Sciatic nerve (tissue), 2 donors: ENCODE measurements at regions not wholly inside any gene's neighbourhood (a gene's known extent, or its start where the extent isn't known, plus 50 kb on each side); places are given as distances from the start of the nearest gene placed in this dataset.

ENCODE experiments used
- ATAC-seq: fragments of 200-7000 bp; cut with Tn5 transposase; one replicate; pipeline ENCODE4 v1.9.1; 2020; ENCODE audit warnings: mild to moderate bottlenecking, moderate library complexity
- DNase-seq: peaks from one replicate; pipeline ENCODE4 v3.0.0-alpha.2; 2020; ENCODE audit warnings: low spot score
- intact Hi-C: fragments of 100-400 bp; cut with DNase I; formaldehyde crosslinking; loops from one replicate; pipeline ENCODE4 v1.14.2; 2022
- donor health status: DM: no; HTN: no; CAD: no.
- donor health status: DM: no; HTN: no; CAD: no.

DNA sequence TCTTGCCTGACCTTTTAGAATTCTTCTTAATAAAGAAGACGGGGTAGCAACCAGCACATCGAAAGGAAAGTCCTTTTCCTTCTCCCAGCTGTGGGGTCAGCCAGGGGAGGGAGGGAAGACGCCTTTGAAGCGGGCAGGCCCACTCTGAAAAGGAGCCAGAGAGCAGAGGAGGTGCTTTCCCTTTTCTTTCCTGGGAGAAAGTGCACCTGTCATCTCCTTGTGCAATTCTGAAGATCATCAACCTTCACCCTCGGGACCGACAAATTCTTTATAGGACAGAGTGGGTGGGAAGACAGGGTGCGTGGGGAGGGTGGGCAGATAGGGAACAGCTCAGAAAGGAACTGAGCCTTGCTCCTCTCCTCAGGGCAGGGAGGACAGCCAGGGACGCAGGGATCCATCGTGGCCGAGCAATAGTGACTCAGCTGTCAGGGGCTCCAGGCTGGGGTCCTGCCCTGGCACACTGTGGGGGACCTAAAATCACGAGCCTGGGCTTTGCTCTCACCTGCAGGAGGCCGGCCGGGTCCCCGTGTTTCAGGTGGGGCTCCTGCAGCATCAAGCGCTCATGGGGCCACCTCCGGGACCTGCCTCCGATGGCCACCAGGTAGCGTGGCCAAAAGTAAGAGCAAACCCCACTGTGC, 141.0 kb downstream of the OLFM1 start:
- DNase-seq (no peak), ATAC-seq (no peak)
- intact Hi-C loops, result no loop called here

- intact Hi-C loops, result no loop called here
- ATAC-seq (no peak), DNase-seq (no peak)
These were observed 141.6 kb downstream of the OLFM1 start for GRCh38 chr9:135228983-135229625.

DNA sequence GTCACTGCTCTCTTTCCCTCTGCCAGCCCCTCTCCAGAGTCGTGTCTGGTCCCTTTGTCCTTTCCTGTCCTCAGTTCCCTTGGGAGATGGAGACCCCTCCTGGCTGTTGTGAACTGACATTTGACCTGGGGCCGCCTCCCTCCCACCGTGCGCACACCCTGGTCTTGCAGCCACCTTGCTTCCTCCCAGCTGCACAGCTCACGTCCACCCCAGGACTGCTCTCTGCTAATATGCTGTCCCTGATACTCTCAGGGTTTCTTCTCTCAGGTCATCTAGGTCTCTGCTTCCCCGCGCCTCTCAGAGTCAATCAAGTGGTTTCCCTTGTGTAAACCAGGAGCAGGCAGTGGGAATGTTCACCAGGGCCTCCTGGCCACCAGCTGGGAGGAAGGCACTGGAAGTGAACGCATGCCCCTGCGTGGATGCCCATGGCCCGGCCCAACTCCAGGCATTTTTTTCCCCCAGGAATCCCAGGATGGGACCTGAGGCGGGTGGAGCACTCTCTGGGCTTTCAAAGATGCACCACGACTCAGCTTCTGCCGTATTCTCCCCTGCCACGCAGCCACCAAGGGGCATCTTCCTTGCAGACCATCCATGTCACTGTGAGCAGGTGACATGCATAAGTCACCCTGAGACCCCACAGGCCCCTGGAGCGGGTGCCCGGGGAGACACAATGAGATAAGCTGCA, 142.4 kb downstream of the OLFM1 start:
- ATAC-seq, result no peak
- intact Hi-C loops, result no loop called here
- no peak for DNase-seq

DNA sequence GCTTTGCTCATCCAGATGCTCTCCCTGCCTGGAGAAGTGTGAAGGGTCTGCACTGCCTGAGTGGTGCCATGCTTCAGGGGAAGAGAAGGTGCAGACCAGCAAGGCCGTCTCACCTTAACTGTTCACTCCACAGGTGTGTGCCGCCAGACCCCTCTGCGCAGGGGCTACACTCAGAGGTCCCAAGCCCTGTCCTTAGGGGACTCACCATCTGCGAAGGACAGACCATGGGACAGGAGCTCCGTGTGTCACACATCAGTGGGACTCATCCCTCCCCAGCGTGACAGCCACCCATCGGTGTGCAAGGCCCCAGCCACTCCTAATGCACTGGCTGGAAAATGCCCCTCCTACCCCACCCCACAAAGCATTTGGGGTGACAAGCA, 142.9 kb downstream of the OLFM1 start:
- DNase-seq (no peak), ATAC-seq (no peak)
- intact Hi-C loops, result no loop called here

GRCh38 chr9:135230817-135231520, 143.5 kb downstream of the OLFM1 start:
- ATAC-seq, result no peak
- DNase-seq, result no peak
- intact Hi-C loops, result no loop called here

DNA sequence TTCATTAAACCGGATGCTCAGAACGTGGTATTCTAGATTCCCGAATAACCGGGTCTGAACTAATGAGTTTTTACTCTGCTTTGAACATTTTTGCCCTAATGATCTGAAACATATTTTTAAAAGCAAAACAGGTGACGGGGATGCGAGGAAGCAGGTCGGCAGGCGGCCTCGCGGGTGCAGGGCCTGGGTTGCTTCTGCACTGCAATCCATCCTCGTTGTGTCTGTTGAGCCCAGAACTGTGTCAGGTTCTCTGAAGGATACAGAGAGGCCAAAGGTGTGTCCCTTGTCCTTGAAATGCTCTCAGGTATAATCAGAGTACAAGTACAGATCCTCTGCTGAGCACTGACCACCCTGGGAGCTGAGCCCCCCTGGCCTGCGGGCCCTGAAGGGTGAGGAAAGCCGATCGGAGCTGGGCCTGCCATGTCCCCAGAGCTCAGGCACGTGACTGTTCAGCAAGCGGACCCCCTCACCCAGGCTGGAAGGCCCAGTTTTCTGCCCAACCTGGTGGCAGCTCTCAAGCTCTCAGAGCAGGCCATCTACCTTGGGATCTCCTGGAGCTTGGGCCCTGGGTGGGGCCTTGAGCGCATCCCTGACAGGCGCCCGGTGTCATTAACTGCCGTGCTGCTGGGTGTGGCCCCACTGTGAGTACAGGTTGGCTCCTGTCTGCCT, 151.8 kb downstream of the OLFM1 start:
- intact Hi-C loops, result no loop called here
- no peak for DNase-seq

GRCh38 chr9:135239769-135240141, 152.3 kb downstream of the OLFM1 start:
- DNase-seq (no peak), ATAC-seq (no peak)
- intact Hi-C loops, result loop anchor here (1.0 kb wide), 1 partner anchor 73 kb away; no protein-coding TSS in a partner anchor

More for the DNA sequence above, 151.8 kb downstream of the OLFM1 start:
- ATAC-seq, result no peak

DNA sequence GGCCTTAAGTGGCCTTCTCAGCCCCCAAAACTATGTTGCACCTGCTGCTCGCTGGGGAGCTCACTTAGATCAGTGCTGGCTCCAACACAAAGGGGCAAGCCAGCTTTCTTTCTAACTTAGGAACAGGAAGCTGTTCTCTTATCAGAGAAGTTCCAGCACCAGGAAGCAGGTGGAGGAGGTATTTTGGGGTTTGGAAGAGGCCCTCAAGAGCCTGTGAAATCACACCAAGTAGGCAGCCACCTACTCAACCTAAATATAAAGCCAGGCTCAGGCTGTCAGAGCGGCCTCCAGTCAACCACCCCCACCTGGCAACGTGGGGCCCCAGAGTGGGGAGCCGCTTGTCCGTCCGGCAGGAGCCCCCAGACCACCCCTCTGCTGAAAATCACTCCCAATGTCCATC, 152.8 kb downstream of the OLFM1 start:
- intact Hi-C loops, result loop anchor here (1.0 kb wide), 1 partner anchor 74 kb away; no protein-coding TSS in a partner anchor
- no peak for ATAC-seq

DNA sequence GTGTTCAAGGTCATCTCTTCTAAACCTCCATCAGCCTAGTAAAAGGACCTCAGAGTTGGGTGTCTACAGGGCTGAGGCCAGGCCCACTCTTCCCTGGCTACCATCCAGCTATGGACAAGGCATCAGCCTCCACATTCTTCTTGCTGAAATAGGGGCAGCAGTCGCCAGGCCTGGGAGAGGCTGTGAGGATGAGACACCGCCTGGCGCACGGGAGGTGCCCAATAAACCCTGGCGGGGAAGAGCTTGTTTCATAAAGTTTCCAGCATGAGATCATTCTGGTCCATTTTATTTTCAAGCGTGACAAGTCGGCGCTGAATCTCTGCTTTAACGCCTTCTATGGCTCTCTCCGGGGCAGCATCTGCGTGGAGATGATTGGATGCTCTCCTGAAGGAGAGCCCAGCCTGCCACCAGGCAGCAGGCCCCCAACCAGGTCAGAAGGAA, 153.4 kb downstream of the OLFM1 start:
- intact Hi-C loops, result loop anchor here (1.0 kb wide), 1 partner anchor 75 kb away; no protein-coding TSS in a partner anchor
- DNase-seq (no peak), ATAC-seq (no peak)

More for the DNA sequence above, 152.8 kb downstream of the OLFM1 start:
- DNase-seq, result no peak

DNA sequence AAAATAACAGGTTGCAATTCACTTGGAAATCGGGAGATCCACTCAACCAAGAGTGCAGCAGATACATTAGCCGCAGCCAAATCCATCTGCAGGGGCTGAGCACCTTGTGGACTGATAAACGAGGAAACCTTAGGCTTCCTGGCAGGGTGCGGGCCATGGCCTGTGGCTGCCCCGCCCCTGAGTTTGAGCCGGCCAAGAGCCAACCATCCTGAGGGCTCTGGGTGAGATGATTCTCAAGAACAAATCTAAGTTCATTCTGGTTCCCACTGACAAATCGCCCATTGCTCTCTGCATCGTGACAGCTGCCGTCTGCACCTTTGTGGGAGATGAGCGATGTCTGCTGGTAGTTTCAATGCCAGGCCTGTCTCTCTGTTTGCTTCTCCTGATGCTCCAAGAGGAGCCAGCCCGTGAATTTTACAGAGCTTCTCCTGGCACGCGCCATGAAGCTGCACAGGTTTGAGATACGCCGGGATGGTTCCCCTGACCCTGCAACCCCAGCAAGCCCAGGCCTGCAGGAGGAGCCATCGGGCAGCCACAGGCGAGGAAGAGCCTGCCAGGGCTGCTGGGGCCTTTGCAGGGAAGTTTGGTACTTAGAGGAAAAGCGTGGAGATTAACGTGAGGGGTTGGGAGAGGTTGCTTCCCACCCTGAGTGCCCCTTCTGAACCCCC, 154.0 kb downstream of the OLFM1 start:
- intact Hi-C loops, result no loop called here
- DNase-seq (no peak), ATAC-seq (no peak)

DNA sequence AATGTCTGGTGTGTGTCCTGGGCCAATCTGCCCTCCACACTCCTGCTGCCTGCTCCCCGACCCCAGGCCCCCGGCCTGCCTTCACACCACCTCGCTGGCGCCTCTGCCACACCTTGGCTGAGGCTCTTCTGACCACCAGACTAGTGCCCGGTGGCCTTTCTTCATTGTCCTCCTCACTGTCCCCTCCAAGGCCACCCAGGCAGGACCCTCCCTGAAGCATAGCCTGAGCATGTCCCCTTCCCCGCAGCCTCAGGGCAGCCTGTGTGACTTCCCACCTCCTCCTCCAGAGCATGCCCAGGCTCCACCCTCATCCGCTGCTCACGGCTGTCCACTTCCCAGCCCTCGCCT, 154.6 kb downstream of the OLFM1 start:
- intact Hi-C loops, result no loop called here
- no peak for ATAC-seq
- no peak for DNase-seq

DNA sequence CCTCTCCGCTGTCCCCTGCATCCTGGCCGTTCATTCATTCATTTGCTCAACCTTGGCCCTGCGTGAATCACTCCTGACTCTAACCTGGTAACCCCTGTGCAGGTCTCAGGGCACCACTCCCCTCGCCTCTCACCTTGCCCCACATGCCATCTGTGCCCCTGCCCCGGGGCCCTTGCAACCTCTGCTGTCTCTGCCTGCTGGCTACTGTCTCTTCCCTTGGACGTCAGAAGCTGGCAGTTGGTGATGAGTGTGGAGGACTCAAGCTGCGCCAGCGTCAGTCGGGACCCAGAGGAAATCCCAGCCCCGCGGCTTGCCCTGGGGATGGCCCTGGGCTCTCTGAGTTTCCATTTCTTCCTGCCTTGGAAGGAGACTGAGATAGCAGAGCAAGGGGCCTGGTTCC, 154.9 kb downstream of the OLFM1 start:
- no peak for DNase-seq
- no peak for ATAC-seq
- intact Hi-C loops, result no loop called here

DNA sequence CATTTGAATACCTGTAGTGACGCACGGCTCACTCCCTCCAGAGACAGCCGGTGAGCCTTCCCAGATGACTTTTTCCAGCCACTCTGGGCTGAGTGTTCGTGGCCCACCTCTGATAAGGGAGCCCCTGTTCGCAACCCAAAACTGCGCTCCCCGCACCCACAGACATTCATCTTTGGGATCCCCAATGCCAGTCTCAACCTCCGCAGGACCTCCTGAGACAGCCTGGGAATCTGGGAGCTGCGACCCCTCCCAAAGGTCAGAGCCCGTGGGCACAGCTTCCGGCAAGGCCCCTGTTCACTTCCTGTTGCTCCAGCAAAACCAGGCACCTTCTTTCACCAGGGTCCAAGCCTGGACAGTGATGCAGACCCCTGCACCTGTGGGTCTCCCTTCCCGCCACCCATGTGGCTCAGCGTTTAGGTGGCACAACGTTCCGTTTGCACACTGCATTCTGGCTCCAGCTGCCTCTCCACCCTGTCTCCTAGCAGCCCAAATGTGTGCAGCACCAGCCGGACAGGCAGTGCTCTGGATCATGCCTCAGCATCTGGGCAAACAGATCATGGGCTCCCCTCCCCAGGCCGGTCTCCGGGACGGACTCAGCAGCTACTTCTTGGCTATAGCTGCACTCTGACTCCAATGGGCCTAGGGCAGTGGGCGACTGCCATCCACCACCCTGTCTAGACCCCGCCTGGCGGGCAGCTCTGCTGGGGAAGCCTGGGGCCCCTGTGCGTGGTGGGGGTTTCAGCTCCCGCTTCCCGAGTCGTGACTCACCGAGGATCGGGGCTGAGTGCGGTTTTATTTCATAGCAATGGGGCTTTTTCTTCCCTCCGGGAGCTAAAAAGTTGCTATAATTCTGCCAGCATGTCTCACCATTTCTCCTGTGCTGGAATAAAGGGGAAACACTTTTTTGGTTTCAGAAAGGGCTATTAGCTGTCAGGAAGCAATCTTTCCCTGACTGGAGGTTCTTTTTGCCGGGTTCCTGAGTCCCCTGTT, 156.0 kb downstream of the OLFM1 start:
- intact Hi-C loops, result no loop called here
- DNase-seq (no peak), ATAC-seq (no peak)

- DNase-seq (no peak), ATAC-seq (no peak)
- intact Hi-C loops, result no loop called here
These were observed 157.1 kb downstream of the OLFM1 start for GRCh38 chr9:135244271-135245221.

DNA sequence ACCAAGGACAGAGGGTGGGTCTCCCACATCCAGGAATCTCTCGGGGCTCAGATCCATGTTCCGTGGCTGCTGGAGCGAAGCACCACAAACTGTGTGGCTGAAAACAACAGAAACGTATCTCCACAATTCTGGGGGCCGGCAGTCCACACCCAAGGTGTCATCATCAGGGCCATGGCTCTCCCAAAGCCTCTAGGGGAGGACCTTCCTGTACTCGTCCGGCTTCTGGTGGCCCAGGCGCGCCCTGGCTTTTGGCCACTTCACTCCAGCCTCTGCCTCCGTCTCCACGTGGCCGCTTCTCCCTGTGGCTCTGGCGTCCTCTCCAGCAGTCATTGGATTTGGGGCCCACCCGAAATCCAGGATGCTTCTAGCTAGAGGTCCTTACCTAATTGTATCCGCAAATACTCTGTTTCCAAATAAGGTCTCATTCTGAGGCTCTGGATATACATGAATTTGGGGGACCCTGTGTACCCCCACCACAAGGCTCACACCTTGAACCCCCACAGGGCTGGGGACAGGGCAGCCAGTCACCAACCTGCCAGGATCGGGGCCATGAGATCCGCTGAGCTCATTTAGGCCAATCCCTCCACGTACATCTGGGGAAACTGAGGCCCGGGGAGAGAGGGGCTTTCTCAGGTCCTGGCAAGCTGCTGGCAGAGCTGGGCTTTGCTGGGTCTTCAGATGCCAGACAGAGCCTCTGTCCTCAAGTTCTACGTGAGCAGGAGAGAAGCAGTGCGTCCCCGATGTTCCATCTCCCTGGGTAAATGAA, 158.2 kb downstream of the OLFM1 start:
- intact Hi-C loops, result no loop called here
- no peak for DNase-seq
- ATAC-seq, result no peak
